ENCODE measurements at regions not wholly inside any gene's neighbourhood (a gene's known extent, or its start where the extent isn't known, plus 50 kb on each side); places are given as distances from the start of the nearest gene placed in this dataset.

DNA sequence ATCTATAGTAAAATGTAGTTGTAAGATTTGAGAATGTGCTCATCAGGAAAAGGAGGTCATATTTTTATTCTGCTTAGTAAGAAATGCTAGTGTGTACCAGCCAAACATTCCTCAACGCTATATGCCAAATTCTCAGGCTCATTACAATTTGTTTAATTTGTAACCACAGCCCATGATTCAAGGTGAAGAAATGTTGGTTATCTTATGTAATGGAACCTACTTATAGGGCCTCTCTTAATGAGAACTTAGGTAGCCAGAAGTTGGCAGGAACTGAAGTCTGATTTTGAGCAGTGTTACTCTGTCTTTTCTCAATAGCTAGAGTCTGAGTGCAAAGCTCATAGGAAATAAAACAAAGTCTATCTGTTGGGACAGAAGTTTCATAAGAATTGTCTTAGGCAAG, 595.0 kb downstream of the GLUD2 start:
- Histone ChIP-seq H3K27me3 (replicated peaks in 1 of 4; ENCODE audit: control extremely low read depth in 1 of 4, control insufficient read depth in 3 of 4, insufficient read depth in 4 of 4, low read length in 3 of 4) (no peaks in the 10 kb centered on the region), H3K27ac (ENCODE audit: low read length in 2 of 2) (no peak overlapping the region), H4K20me1 (ENCODE audit: control insufficient read depth, insufficient read depth, low read length, poor library complexity, severe bottlenecking) (no peaks in the 10 kb centered on the region), H3K9me3 (ENCODE audit: control extremely low read depth in 1 of 3, control insufficient read depth in 2 of 3, insufficient read depth in 1 of 3, low read length in 2 of 3) (no peaks in the 10 kb centered on the region), H3K36me3 (replicated peaks in 1 of 2; ENCODE audit: control extremely low read depth in 1 of 2, control insufficient read depth in 1 of 2, extremely low read depth in 1 of 2, insufficient read depth in 2 of 2, low read length in 1 of 2) (no peaks in the 10 kb centered on the region), H2AFZ (ENCODE audit: insufficient read depth, low read depth, low read length, poor library complexity, severe bottlenecking) (no peak overlapping the region), H3K79me2 (ENCODE audit: control insufficient read depth, insufficient read depth, low read length) (no peaks in the 10 kb centered on the region), H3K9ac (ENCODE audit: low read length) (no peak overlapping the region), H3K4me3 (ENCODE audit: control extremely low read depth in 1 of 5, extremely low read depth in 1 of 5, insufficient read depth in 1 of 5, low read depth in 2 of 5, low read length in 4 of 5) (no peak overlapping the region), H3K4me2 (replicated peaks; ENCODE audit: low read depth, low read length, poor library complexity, severe bottlenecking) (no peak overlapping the region), H3K4me1 (ENCODE audit: control insufficient read depth in 2 of 2, insufficient read depth in 2 of 2, low read length in 2 of 2) (no peaks in the 10 kb centered on the region)
- intact Hi-C loops (cut with micrococcal nuclease) = no loop called here
- no peaks in the 10 kb centered on the region for H3K4me1 Mint-ChIP-seq
- POLR2A ChIA-PET = no interaction called here
- no peaks in the 10 kb centered on the region for H3K9me3 Mint-ChIP-seq (ENCODE audit: insufficient read depth)
- CTCF ChIA-PET = no interaction called here
- WGBS (ENCODE audit: insufficient coverage) = no CpG with 5 or more reads among the region's 1 CpG
- DNase-seq (no peak), ATAC-seq (ENCODE audit: low read depth) (no peak)
- no peak overlapping the region for H3K27ac Mint-ChIP-seq
- H3K4me3 Mint-ChIP-seq = no peak overlapping the region
- no peak for TF ChIP-seq CTCF (IDR thresholded peaks at IDR 0.05)
- TF ChIP-seq EZH2 (IDR thresholded peaks at IDR 0.05; ENCODE audit: borderline replicate concordance, insufficient read depth, low read depth, low read length, poor library complexity, severe bottlenecking) = no peak
- H3K27me3 Mint-ChIP-seq = no peaks in the 10 kb centered on the region

GRCh38 chrX:121649417-121649816, 602.0 kb downstream of the GLUD2 start:
- no peaks in the 10 kb centered on the region for H3K9me3 ChIP-seq (ENCODE audit: control extremely low read depth in 1 of 3, control insufficient read depth in 2 of 3, insufficient read depth in 1 of 3, low read length in 2 of 3)
- H3K79me2 ChIP-seq (ENCODE audit: control insufficient read depth, insufficient read depth, low read length) = no peaks in the 10 kb centered on the region
- no peak overlapping the region for H3K27ac ChIP-seq (ENCODE audit: low read length in 2 of 2)
- ChIA-PET CTCF (no interaction called here), POLR2A (no interaction called here)
- Mint-ChIP-seq H3K4me3 (no peak overlapping the region), H3K27ac (no peak overlapping the region), H3K27me3 (no peaks in the 10 kb centered on the region), H3K9me3 (ENCODE audit: insufficient read depth) (no peaks in the 10 kb centered on the region), H3K4me1 (no peaks in the 10 kb centered on the region)
- no peak overlapping the region for H2AFZ ChIP-seq (ENCODE audit: insufficient read depth, low read depth, low read length, poor library complexity, severe bottlenecking)
- DNase-seq = no peak
- no peak overlapping the region for H3K4me2 ChIP-seq (replicated peaks; ENCODE audit: low read depth, low read length, poor library complexity, severe bottlenecking)
- intact Hi-C loops (cut with micrococcal nuclease) = no loop called here
- H3K27me3 ChIP-seq (replicated peaks in 1 of 4; ENCODE audit: control extremely low read depth in 1 of 4, control insufficient read depth in 3 of 4, insufficient read depth in 4 of 4, low read length in 3 of 4) = no peaks in the 10 kb centered on the region
- H3K36me3 ChIP-seq (replicated peaks in 1 of 2; ENCODE audit: control extremely low read depth in 1 of 2, control insufficient read depth in 1 of 2, extremely low read depth in 1 of 2, insufficient read depth in 2 of 2, low read length in 1 of 2) = no peaks in the 10 kb centered on the region
- no peak for ATAC-seq (ENCODE audit: low read depth)
- H3K4me1 ChIP-seq (ENCODE audit: control insufficient read depth in 2 of 2, insufficient read depth in 2 of 2, low read length in 2 of 2) = no peaks in the 10 kb centered on the region
- H3K9ac ChIP-seq (ENCODE audit: low read length) = no peak overlapping the region
- H4K20me1 ChIP-seq (ENCODE audit: control insufficient read depth, insufficient read depth, low read length, poor library complexity, severe bottlenecking) = no peaks in the 10 kb centered on the region
- no peak for TF ChIP-seq EZH2 (IDR thresholded peaks at IDR 0.05; ENCODE audit: borderline replicate concordance, insufficient read depth, low read depth, low read length, poor library complexity, severe bottlenecking)
- TF ChIP-seq CTCF (IDR thresholded peaks at IDR 0.05) = no peak
- no peak overlapping the region for H3K4me3 ChIP-seq (ENCODE audit: control extremely low read depth in 1 of 5, extremely low read depth in 1 of 5, insufficient read depth in 1 of 5, low read depth in 2 of 5, low read length in 4 of 5)

All from B cell (primary cell).